ENCODE measurements at regions not wholly inside any gene's neighbourhood (a gene's known extent, or its start where the extent isn't known, plus 50 kb on each side); places are given as distances from the start of the nearest gene placed in this dataset.

- TF ChIP-seq EP300 (IDR thresholded peaks at IDR 0.05) (no peak), POLR2A (IDR thresholded peaks at IDR 0.05) (no peak), CTCF (IDR thresholded peaks at IDR 0.05) (no peak)
These were observed 63.7 kb upstream of the PRR16 start for GRCh38 chr5:120400356-120400755.
